Stomach (tissue), 8 donors: ENCODE measurements at regions not wholly inside any gene's neighbourhood (a gene's known extent, or its start where the extent isn't known, plus 50 kb on each side); places are given as distances from the start of the nearest gene placed in this dataset.
A peak's percentile ranks its signal among the peaks of the same experiment; 100 is the strongest.

Source experiments
- DNase-seq, 2 donors: peaks; one replicate each; pipeline versions ENCODE4 v3.0.0 to v3.0.0-alpha.2; 2013 to 2019
- H3K27ac ChIP-seq, 5 donors: fragments of 200-600 bp in 4 of 5; sonication (generic) in 4 of 5; one replicate each; pipeline ENCODE4 v1.5.1; 2013 to 2019; ENCODE audit warnings: mild to moderate bottlenecking in 1 of 5, moderate library complexity in 1 of 5
- H3K27me3 ChIP-seq, 3 donors: fragments of 200-600 bp; sonication (generic); one replicate each; pipeline ENCODE4 v1.5.1; 2017 to 2019; ENCODE audit warnings: mixed run types in 1 of 3
- H3K36me3 ChIP-seq, 4 donors: fragments of 200-600 bp; sonication (generic); 1 replicate in 3 of 4; 2 replicates in 1 of 4; pipeline ENCODE4 v1.5.1; 2016 to 2019
- H3K4me1 ChIP-seq, 4 donors: fragments of 200-600 bp; sonication (generic); one replicate each; pipeline ENCODE4 v1.5.1; 2016 to 2019
- H3K4me3 ChIP-seq, 4 donors: fragments of 200-600 bp; sonication (generic) in 3 of 4; one replicate each; pipeline ENCODE4 v1.5.1; 2016 to 2019; ENCODE audit warnings: mild to moderate bottlenecking in 1 of 4
- H3K9me3 ChIP-seq, 4 donors: fragments of 200-600 bp; sonication (generic); one replicate each; pipeline ENCODE4 v1.5.1; 2016 to 2019
- CTCF ChIP-seq, 7 experiments: fragments of 450-650 bp in 4 of 7; fragments of 200-600 bp in 3 of 7; sonication (generic) in 3 of 7; IDR thresholded peaks; one replicate each; pipeline ENCODE4 v1.5.1; 2016 to 2019; ENCODE audit warnings: antibody characterized with exemption in 7 of 7, control low read depth in 2 of 7, mild to moderate bottlenecking in 1 of 7
- EP300 ChIP-seq: sonication (generic); formaldehyde crosslinking; IDR thresholded peaks from one replicate; pipeline ENCODE4 v1.6.1; 2017; ENCODE audit warnings: antibody characterized with exemption
- POLR2A ChIP-seq, 4 donors: fragments of 450-650 bp; IDR thresholded peaks; one replicate each; pipeline ENCODE4 v1.6.1; 2016; ENCODE audit warnings: antibody characterized with exemption in 4 of 4, control low read depth in 2 of 4, mild to moderate bottlenecking in 1 of 4, moderate library complexity in 1 of 4
- POLR2AphosphoS5 ChIP-seq, 3 donors: sonication (generic); formaldehyde crosslinking; IDR thresholded peaks; one replicate each; pipeline ENCODE4 v1.6.1; 2016; ENCODE audit warnings: antibody characterized with exemption in 3 of 3
- WGBS, 5 donors: extraction: QIAGEN DNeasy Blood & Tissue Kit in 3 of 5; methylation state at CpG; one replicate each; pipeline versions ENCODE4 v1.1.5 to v1.1.7; 2013 to 2018; 5-methylcytosine and 5-hydroxymethylcytosine counted together
- intact Hi-C: fragments of 100-400 bp; cut with DNase I; formaldehyde crosslinking; loops from one replicate; pipeline ENCODE4 v1.15.1; 2023; ENCODE audit warnings: low total_unique reads
- donor health status: healthy with polysubstance abuse.
- donor health status: Bipolar disorder and iron deficiency.
- donor health status: healthy.

DNA sequence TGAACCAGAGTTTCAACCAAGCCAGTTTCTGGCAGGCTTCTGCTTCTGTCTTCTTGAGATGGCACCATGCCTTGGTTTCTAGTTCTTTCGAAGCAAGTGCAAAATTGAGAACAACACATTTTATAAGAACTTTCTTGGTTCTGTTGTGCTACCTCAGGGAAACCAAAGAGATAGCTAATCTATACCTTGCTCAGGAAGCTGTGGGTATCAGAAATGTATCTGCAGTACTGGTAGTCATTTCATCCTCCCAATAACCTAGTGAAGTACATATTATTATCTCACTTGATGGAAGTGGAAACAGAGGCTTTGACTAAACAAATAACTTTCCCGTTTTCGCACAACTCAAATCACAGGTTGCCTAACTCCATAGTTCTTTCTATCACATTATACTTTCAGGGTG, 246.6 kb downstream of the ENC1 start:
- H3K4me1 ChIP-seq: peaks cover 0 to 10% (median 5%) of the 10 kb centered on the region in 4 donors
- H3K9me3 ChIP-seq: no peaks in the 10 kb centered on the region
- WGBS, 5 donors: 69 to 80% (median 76%) methylated on average over 3 of the region's 3 CpGs
- no peak overlapping the region for H3K4me3 ChIP-seq
- no peaks in the 10 kb centered on the region for H3K36me3 ChIP-seq
- no peak overlapping the region for H3K27ac ChIP-seq
- intact Hi-C loops: no loop called here
- no peak for DNase-seq
- TF ChIP-seq CTCF (IDR thresholded peaks at IDR 0.05) (no peak), POLR2AphosphoS5 (IDR thresholded peaks at IDR 0.05) (no peak), EP300 (no peak), POLR2A (IDR thresholded peaks at IDR 0.05) (no peak)
- H3K27me3 ChIP-seq: no peaks in the 10 kb centered on the region

- Histone ChIP-seq H3K27ac (no peak overlapping the region), H3K4me1 (peaks cover 0 to 10% (median 5%) of the 10 kb centered on the region in 4 donors), H3K36me3 (no peaks in the 10 kb centered on the region), H3K27me3 (no peaks in the 10 kb centered on the region), H3K4me3 (no peak overlapping the region), H3K9me3 (no peaks in the 10 kb centered on the region)
- TF ChIP-seq POLR2AphosphoS5 (IDR thresholded peaks at IDR 0.05) (no peak), CTCF (IDR thresholded peaks at IDR 0.05) (no peak), POLR2A (IDR thresholded peaks at IDR 0.05) (no peak), EP300 (no peak)
- DNase-seq: peak in 1 of 2 donors; percentile 49
- WGBS, 5 donors: 46 to 72% (median 62%) methylated on average over 3 of the region's 3 CpGs
- intact Hi-C loops: no loop called here
These were observed 247.7 kb downstream of the ENC1 start for GRCh38 chr5:74392711-74393351.

DNA sequence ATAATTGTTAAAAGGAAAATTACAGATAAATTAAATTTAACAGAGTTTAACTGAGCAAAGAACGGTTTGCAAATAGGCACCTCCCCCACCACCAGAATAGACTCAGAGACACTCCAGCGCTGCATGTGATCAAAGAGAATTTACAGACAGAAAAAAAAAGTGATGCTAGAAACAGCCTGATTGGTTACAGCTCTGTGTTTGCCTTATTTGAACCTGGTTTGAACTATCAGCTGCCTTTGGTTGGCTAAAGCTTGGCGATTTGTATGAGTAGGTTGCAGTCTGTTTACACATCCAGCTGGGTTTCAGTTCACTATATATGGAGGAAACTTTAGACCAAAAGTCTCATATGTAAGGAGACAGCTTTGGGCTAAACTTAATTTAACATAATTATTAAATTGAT, 249.1 kb downstream of the ENC1 start:
- TF ChIP-seq EP300: no peak
- TF ChIP-seq POLR2AphosphoS5 (IDR thresholded peaks at IDR 0.05): no peak
- TF ChIP-seq POLR2A (IDR thresholded peaks at IDR 0.05): no peak
- TF ChIP-seq CTCF (IDR thresholded peaks at IDR 0.05): no peak
- no peaks in the 10 kb centered on the region for H3K36me3 ChIP-seq
- no peak overlapping the region for H3K27ac ChIP-seq
- peaks cover 0 to 10% (median 5%) of the 10 kb centered on the region in 4 donors for H3K4me1 ChIP-seq
- WGBS, 5 donors: 63 to 84% (median 68%) methylated on average over 3 of the region's 3 CpGs
- peaks cover 0 to 6% (median 0%) of the 10 kb centered on the region in 4 donors for H3K9me3 ChIP-seq
- H3K4me3 ChIP-seq: no peak overlapping the region
- H3K27me3 ChIP-seq: no peaks in the 10 kb centered on the region
- no peak for DNase-seq
- intact Hi-C loops: no loop called here

GRCh38 chr5:74390822-74391221, 249.7 kb downstream of the ENC1 start:
- Histone ChIP-seq H3K4me1 (peaks cover 0 to 10% (median 5%) of the 10 kb centered on the region in 4 donors), H3K36me3 (no peaks in the 10 kb centered on the region), H3K4me3 (no peak overlapping the region), H3K9me3 (peaks cover 0 to 6% (median 0%) of the 10 kb centered on the region in 4 donors), H3K27me3 (no peaks in the 10 kb centered on the region), H3K27ac (no peak overlapping the region)
- no peak for DNase-seq
- WGBS, 5 donors: 66 to 91% (median 76%) methylated on average over 2 of the region's 2 CpGs
- TF ChIP-seq CTCF (IDR thresholded peaks at IDR 0.05): no peak
- no peak for TF ChIP-seq EP300
- TF ChIP-seq POLR2A (IDR thresholded peaks at IDR 0.05): no peak
- TF ChIP-seq POLR2AphosphoS5 (IDR thresholded peaks at IDR 0.05): no peak
- intact Hi-C loops: no loop called here
